MM.1S (cell line): ENCODE measurements at regions not wholly inside any gene's neighbourhood (a gene's known extent, or its start where the extent isn't known, plus 50 kb on each side); places are given as distances from the start of the nearest gene placed in this dataset.

ENCODE experiments used
- DNase-seq: peaks from one replicate; pipeline ENCODE4 v3.0.0-alpha.2; 2015
- H2AFZ ChIP-seq: fragments of 300-600 bp; sonication (generic); 2 replicates; pipeline ENCODE4 v1.6.0; 2016; ENCODE audit warnings: antibody characterized with exemption, low read length
- H3F3A ChIP-seq: fragments of 300-600 bp; sonication (generic); 2 replicates; pipeline ENCODE4 v1.6.1; 2016; ENCODE audit warnings: mild to moderate bottlenecking, antibody characterized with exemption, low read length, moderate library complexity, mixed read lengths; ENCODE audit not compliant: insufficient read depth
- H3K27ac ChIP-seq: fragments of 300-600 bp; sonication (generic); 2 replicates; pipeline ENCODE4 v1.5.1; 2016; ENCODE audit warnings: mild to moderate bottlenecking, low read length
- H3K27me3 ChIP-seq: fragments of 300-600 bp; sonication (generic); replicated peaks from 2 replicates; pipeline ENCODE4 v1.6.0; 2016; ENCODE audit warnings: low read length; ENCODE audit not compliant: insufficient read depth
- H3K36me3 ChIP-seq: fragments of 300-600 bp; sonication (generic); replicated peaks from 2 replicates; pipeline ENCODE4 v1.6.1; 2016; ENCODE audit warnings: mild to moderate bottlenecking, low read length, mixed read lengths; ENCODE audit not compliant: insufficient read depth
- H3K4me1 ChIP-seq: fragments of 300-600 bp; sonication (generic); 2 replicates; pipeline ENCODE4 v1.6.1; 2016; ENCODE audit warnings: low read length, mixed read lengths
- H3K4me2 ChIP-seq: fragments of 300-600 bp; sonication (generic); 2 replicates; pipeline ENCODE4 v1.6.0; 2016; ENCODE audit warnings: low read depth, low read length
- H3K4me3 ChIP-seq: fragments of 300-600 bp; sonication (generic); 2 replicates; pipeline ENCODE4 v1.5.1; 2016; ENCODE audit warnings: low read length, mixed read lengths
- H3K79me2 ChIP-seq: fragments of 300-600 bp; sonication (generic); 2 replicates; pipeline ENCODE4 v1.6.1; 2016; ENCODE audit warnings: mixed run types, low read length, mixed read lengths
- H3K9ac ChIP-seq: fragments of 300-600 bp; sonication (generic); 2 replicates; pipeline ENCODE4 v1.6.1; 2016; ENCODE audit warnings: low read length, mixed read lengths
- H3K9me2 ChIP-seq: fragments of 300-600 bp; sonication (generic); replicated peaks from 2 replicates; pipeline ENCODE4 v1.6.1; 2016; ENCODE audit warnings: mild to moderate bottlenecking, low read length, mixed read lengths; ENCODE audit not compliant: insufficient read depth
- H3K9me3 ChIP-seq: fragments of 300-600 bp; sonication (generic); replicated peaks from 2 replicates; pipeline ENCODE4 v1.6.1; 2016; ENCODE audit warnings: mild to moderate bottlenecking, low read length, mixed read lengths; ENCODE audit not compliant: insufficient read depth
- H4K20me1 ChIP-seq: fragments of 300-600 bp; sonication (generic); 2 replicates; pipeline ENCODE4 v1.6.1; 2016; ENCODE audit warnings: mild to moderate bottlenecking, low read length, moderate library complexity, mixed read lengths; ENCODE audit not compliant: insufficient read depth
- EZH2 ChIP-seq: fragments of 300-600 bp; sonication (generic); optimal IDR thresholded peaks from 2 replicates; pipeline ENCODE3; 2017; ENCODE audit warnings: low read depth, mild to moderate bottlenecking, antibody characterized with exemption, low read length, mixed read lengths
- EZH2phosphoT487 ChIP-seq: fragments of 300-600 bp; sonication (generic); IDR thresholded peaks from 2 replicates; pipeline ENCODE4 v1.6.1; 2018; ENCODE audit warnings: antibody characterized with exemption, low read length
- TF ChIP-seq, protein P1 (sequence below): fragments of 300-600 bp; sonication (generic); IDR thresholded peaks from 2 replicates; pipeline ENCODE4 v1.5.1; 2016; ENCODE audit warnings: antibody characterized with exemption, low read length, mixed read lengths

DNA sequence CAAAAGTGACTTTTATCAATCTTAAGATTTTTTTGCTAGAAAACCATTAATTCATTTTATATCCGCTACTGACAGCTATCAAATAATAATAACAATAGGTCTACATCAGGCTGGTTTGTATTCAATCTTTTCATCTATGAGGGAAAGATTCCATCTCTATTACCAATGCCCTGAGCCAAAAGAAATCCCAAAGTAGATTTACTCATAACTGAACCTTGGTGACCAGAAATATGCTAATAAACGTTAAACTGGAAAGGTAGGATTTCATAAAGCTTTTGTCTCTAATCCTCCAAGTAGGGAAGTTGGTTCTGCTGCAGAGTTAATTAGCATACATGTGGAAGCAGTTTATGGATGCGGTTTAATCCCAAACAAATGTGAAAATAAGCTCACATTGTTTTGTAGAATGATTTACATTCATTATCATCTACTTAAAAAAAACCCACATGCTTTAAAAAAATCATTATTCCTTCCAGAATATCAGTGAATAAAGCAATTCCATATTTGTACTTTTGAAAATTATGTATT lies 715.5 kb downstream of the CETN3 start:
- Histone ChIP-seq H3K36me3 (no peaks in the 10 kb centered on the region), H3K9me3 (no peaks in the 10 kb centered on the region), H3F3A (no peaks in the 10 kb centered on the region), H3K27ac (no peak overlapping the region), H3K4me3 (no peak overlapping the region), H4K20me1 (no peaks in the 10 kb centered on the region), H3K4me2 (no peak overlapping the region), H3K9ac (no peak overlapping the region), H3K79me2 (no peaks in the 10 kb centered on the region), H3K9me2 (no peaks in the 10 kb centered on the region), H3K4me1 (no peaks in the 10 kb centered on the region), H2AFZ (no peak overlapping the region), H3K27me3 (no peaks in the 10 kb centered on the region)
- no peak for DNase-seq
- TF ChIP-seq, protein P1, sequence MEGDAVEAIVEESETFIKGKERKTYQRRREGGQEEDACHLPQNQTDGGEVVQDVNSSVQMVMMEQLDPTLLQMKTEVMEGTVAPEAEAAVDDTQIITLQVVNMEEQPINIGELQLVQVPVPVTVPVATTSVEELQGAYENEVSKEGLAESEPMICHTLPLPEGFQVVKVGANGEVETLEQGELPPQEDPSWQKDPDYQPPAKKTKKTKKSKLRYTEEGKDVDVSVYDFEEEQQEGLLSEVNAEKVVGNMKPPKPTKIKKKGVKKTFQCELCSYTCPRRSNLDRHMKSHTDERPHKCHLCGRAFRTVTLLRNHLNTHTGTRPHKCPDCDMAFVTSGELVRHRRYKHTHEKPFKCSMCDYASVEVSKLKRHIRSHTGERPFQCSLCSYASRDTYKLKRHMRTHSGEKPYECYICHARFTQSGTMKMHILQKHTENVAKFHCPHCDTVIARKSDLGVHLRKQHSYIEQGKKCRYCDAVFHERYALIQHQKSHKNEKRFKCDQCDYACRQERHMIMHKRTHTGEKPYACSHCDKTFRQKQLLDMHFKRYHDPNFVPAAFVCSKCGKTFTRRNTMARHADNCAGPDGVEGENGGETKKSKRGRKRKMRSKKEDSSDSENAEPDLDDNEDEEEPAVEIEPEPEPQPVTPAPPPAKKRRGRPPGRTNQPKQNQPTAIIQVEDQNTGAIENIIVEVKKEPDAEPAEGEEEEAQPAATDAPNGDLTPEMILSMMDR = no peak
- TF ChIP-seq EZH2phosphoT487 (no peak), EZH2 (no peak)

DNA sequence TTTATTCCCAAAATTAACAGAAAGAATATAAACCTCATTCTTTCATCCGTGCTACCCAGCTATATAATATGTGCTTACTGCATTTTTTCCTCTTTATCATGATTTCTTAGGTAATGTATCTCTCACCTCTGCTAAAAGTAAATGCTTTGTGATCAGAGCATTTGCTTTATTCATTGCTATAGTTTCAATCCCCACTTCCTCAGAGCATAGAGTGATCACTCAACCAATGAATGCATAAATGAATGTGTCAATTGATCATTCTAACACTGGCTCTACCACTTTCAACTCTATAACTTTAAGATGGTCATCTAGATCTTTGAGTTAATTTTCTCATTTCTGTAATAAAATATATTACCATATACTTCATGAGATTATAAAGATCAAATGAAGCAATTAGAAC lies 719.2 kb downstream of the CETN3 start:
- no peaks in the 10 kb centered on the region for H3K36me3 ChIP-seq
- H3K27ac ChIP-seq = no peak overlapping the region
- no peaks in the 10 kb centered on the region for H3K9me3 ChIP-seq
- H3K79me2 ChIP-seq = no peaks in the 10 kb centered on the region
- H3K4me3 ChIP-seq = no peak overlapping the region
- no peaks in the 10 kb centered on the region for H4K20me1 ChIP-seq
- H3K9me2 ChIP-seq = no peaks in the 10 kb centered on the region
- 0 out of 2 replicates have a peak, but pooled peaks cover 5% of the 10 kb centered on the region for H3K4me1 ChIP-seq
- H3K9ac ChIP-seq = no peak overlapping the region
- TF ChIP-seq, protein P1 = no peak
- H3F3A ChIP-seq = no peaks in the 10 kb centered on the region
- no peak for DNase-seq
- no peaks in the 10 kb centered on the region for H3K27me3 ChIP-seq
- no peak overlapping the region for H2AFZ ChIP-seq
- H3K4me2 ChIP-seq = no peak overlapping the region

DNA sequence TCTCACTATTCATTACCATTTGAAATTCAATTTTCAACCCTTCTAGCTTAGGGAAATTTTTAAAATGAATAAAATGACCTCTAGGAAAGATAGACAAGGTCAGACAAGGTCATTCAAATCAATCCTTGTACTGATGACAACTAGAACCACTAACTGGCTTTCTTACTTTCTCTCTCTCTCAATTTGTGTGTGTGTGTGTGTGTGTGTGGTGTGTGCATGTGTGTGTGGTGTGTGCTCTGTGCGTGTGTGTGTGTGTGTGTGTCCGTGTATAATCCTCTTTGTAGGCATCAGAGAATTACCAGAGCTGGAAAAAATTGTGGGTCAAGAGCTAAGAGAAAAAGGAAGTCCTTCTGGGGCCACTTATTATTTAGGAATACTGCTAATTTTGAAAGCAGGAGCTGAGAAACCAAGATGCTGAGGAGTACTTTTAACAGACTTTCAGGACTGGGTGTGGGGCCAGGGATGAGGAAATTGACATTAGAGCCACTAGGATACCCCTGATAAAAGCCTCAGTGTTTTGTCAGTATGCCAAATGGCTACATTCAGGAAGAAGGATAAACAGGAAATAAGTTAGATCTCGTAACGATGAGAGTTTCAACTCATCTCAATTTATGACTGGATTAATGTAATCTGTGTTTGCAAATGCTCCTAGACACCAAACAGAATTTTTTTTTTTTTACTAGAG lies 723.3 kb downstream of the CETN3 start:
- Histone ChIP-seq H3K79me2 (no peaks in the 10 kb centered on the region), H4K20me1 (no peaks in the 10 kb centered on the region), H3K36me3 (no peaks in the 10 kb centered on the region), H2AFZ (no peak overlapping the region), H3K4me2 (no peak overlapping the region), H3K9me2 (no peaks in the 10 kb centered on the region), H3K27me3 (no peaks in the 10 kb centered on the region), H3K4me1 (0 out of 2 replicates have a peak, but pooled peaks cover 5% of the 10 kb centered on the region), H3F3A (no peaks in the 10 kb centered on the region), H3K9me3 (no peaks in the 10 kb centered on the region), H3K9ac (no peak overlapping the region), H3K27ac (no peak overlapping the region), H3K4me3 (no peak overlapping the region)
- TF ChIP-seq EZH2 = no peak
- TF ChIP-seq, protein P1 = no peak
- TF ChIP-seq EZH2phosphoT487 = no peak
- no peak for DNase-seq
